Activated naive CD4-positive, alpha-beta T cell treated with anti-CD3 and anti-CD28 coated beads for 36 hours (primary cell): ENCODE measurements at regions not wholly inside any gene's neighbourhood (a gene's known extent, or its start where the extent isn't known, plus 50 kb on each side); places are given as distances from the start of the nearest gene placed in this dataset.
"Not testable (repeated sequence)": the region's sequence is repeated elsewhere in the genome, so short reads cannot be mapped to it uniquely, and the experiment has no call there.

Experiments used
- CTCF ChIA-PET: fragments of 350-600 bp; sonication (Branson Sonifier 250); formaldehyde crosslinking; loops from one replicate; lab custom pipeline; 2021; ENCODE audit warnings: antibody characterized with exemption; lab: Charles Lee
- DNase-seq: peaks from one replicate; pipeline ENCODE4 v3.0.0-alpha.2; 2020
- H3K27ac Mint-ChIP-seq: one replicate; pipeline ENCODE4 v1.8.0; 2021; ENCODE audit warnings: mild to moderate bottlenecking, mixed read lengths
- H3K27me3 Mint-ChIP-seq: one replicate; pipeline ENCODE4 v1.8.0; 2021; ENCODE audit warnings: low read depth, mixed read lengths
- H3K36me3 Mint-ChIP-seq: one replicate; pipeline ENCODE4 v1.8.0; 2021; ENCODE audit warnings: low read depth, mixed read lengths
- H3K4me1 Mint-ChIP-seq: one replicate; pipeline ENCODE4 v1.8.0; 2021; ENCODE audit warnings: low read depth, mixed read lengths
- H3K4me3 Mint-ChIP-seq: one replicate; pipeline ENCODE4 v1.8.0; 2021; ENCODE audit warnings: mild to moderate bottlenecking, moderate library complexity, mixed read lengths
- H3K9me3 Mint-ChIP-seq: one replicate; pipeline ENCODE4 v1.8.0; 2021; ENCODE audit warnings: mixed read lengths
- intact Hi-C: fragments of 100-400 bp; cut with micrococcal nuclease; formaldehyde crosslinking; loops from one replicate; pipeline ENCODE4 v1.15.1; 2023

GRCh38 chr5:116858705-116859333 is 284.2 kb upstream of the SEMA6A start:
- H3K27me3 Mint-ChIP-seq = peaks cover 2% of the 10 kb centered on the region
- H3K36me3 Mint-ChIP-seq = no peaks in the 10 kb centered on the region
- no peak overlapping the region for H3K27ac Mint-ChIP-seq
- CTCF ChIA-PET = no interaction called here
- no peak overlapping the region for H3K4me3 Mint-ChIP-seq
- no peaks in the 10 kb centered on the region for H3K4me1 Mint-ChIP-seq
- DNase-seq = no peak
- intact Hi-C loops = no loop called here
- no peaks in the 10 kb centered on the region for H3K9me3 Mint-ChIP-seq

- H3K4me3 Mint-ChIP-seq, H3K36me3 Mint-ChIP-seq, H3K4me1 Mint-ChIP-seq, DNase-seq, CTCF ChIA-PET, intact Hi-C loops, H3K27me3 Mint-ChIP-seq, H3K9me3 Mint-ChIP-seq, H3K27ac Mint-ChIP-seq: not testable (repeated sequence)
Measured at GRCh38 chr5:116858020-116858419, 283.4 kb upstream of the SEMA6A start.

- H3K36me3 Mint-ChIP-seq = no peaks in the 10 kb centered on the region
- DNase-seq = no peak
- no peaks in the 10 kb centered on the region for H3K4me1 Mint-ChIP-seq
- H3K27me3 Mint-ChIP-seq = no peaks in the 10 kb centered on the region
- CTCF ChIA-PET = no interaction called here
- H3K4me3 Mint-ChIP-seq = no peak overlapping the region
- no peaks in the 10 kb centered on the region for H3K9me3 Mint-ChIP-seq
- H3K27ac Mint-ChIP-seq = no peak overlapping the region
- intact Hi-C loops = no loop called here
Measured at GRCh38 chr5:116856271-116856670, 281.6 kb upstream of the SEMA6A start.

- CTCF ChIA-PET = no interaction called here
- no peak overlapping the region for H3K27ac Mint-ChIP-seq
- no peaks in the 10 kb centered on the region for H3K9me3 Mint-ChIP-seq
- no peak for DNase-seq
- no peaks in the 10 kb centered on the region for H3K4me1 Mint-ChIP-seq
- no peaks in the 10 kb centered on the region for H3K36me3 Mint-ChIP-seq
- no peak overlapping the region for H3K4me3 Mint-ChIP-seq
- no peaks in the 10 kb centered on the region for H3K27me3 Mint-ChIP-seq
- intact Hi-C loops = no loop called here
Measured at GRCh38 chr5:116853992-116854391, 279.4 kb upstream of the SEMA6A start.

- Mint-ChIP-seq H3K4me1 (no peaks in the 10 kb centered on the region), H3K4me3 (no peak overlapping the region), H3K27me3 (no peaks in the 10 kb centered on the region), H3K36me3 (no peaks in the 10 kb centered on the region), H3K27ac (no peak overlapping the region), H3K9me3 (peaks cover 4% of the 10 kb centered on the region)
- CTCF ChIA-PET = no interaction called here
- intact Hi-C loops = no loop called here
- DNase-seq = no peak
Measured at GRCh38 chr5:116848954-116849581, 274.4 kb upstream of the SEMA6A start.

- no peaks in the 10 kb centered on the region for H3K36me3 Mint-ChIP-seq
- DNase-seq = no peak
- peaks cover 4% of the 10 kb centered on the region for H3K9me3 Mint-ChIP-seq
- CTCF ChIA-PET = no interaction called here
- no peak overlapping the region for H3K27ac Mint-ChIP-seq
- H3K4me1 Mint-ChIP-seq = no peaks in the 10 kb centered on the region
- H3K27me3 Mint-ChIP-seq = no peaks in the 10 kb centered on the region
- no peak overlapping the region for H3K4me3 Mint-ChIP-seq
- intact Hi-C loops = no loop called here
Measured at GRCh38 chr5:116847960-116848359, 273.3 kb upstream of the SEMA6A start.

GRCh38 chr5:116844015-116844414 is 269.4 kb upstream of the SEMA6A start:
- Mint-ChIP-seq H3K4me1 (no peaks in the 10 kb centered on the region), H3K27ac (no peak overlapping the region), H3K9me3 (peaks cover 5% of the 10 kb centered on the region), H3K27me3 (no peaks in the 10 kb centered on the region), H3K36me3 (no peaks in the 10 kb centered on the region), H3K4me3 (no peak overlapping the region)
- no peak for DNase-seq
- intact Hi-C loops = no loop called here
- CTCF ChIA-PET = no interaction called here

GRCh38 chr5:116842514-116842961 is 267.9 kb upstream of the SEMA6A start:
- Mint-ChIP-seq H3K27me3 (no peaks in the 10 kb centered on the region), H3K27ac (no peak overlapping the region), H3K4me1 (no peaks in the 10 kb centered on the region), H3K9me3 (peaks cover 5% of the 10 kb centered on the region), H3K36me3 (no peaks in the 10 kb centered on the region), H3K4me3 (no peak overlapping the region)
- CTCF ChIA-PET = no interaction called here
- intact Hi-C loops = no loop called here
- no peak for DNase-seq

- CTCF ChIA-PET = no interaction called here
- H3K27ac Mint-ChIP-seq = no peak overlapping the region
Measured at GRCh38 chr5:116841734-116842133, 267.1 kb upstream of the SEMA6A start.

GRCh38 chr5:116838011-116838536 is 263.5 kb upstream of the SEMA6A start:
- H3K4me3 Mint-ChIP-seq = no peak overlapping the region
- H3K27ac Mint-ChIP-seq = no peak overlapping the region
- intact Hi-C loops = no loop called here
- H3K36me3 Mint-ChIP-seq = no peaks in the 10 kb centered on the region
- CTCF ChIA-PET = no interaction called here
- H3K27me3 Mint-ChIP-seq = peaks cover 3% of the 10 kb centered on the region
- H3K4me1 Mint-ChIP-seq = no peaks in the 10 kb centered on the region
- DNase-seq = no peak
- H3K9me3 Mint-ChIP-seq = peaks cover 2% of the 10 kb centered on the region

More at GRCh38 chr5:116841734-116842133, 267.1 kb upstream of the SEMA6A start:
- intact Hi-C loops = no loop called here
- H3K4me3 Mint-ChIP-seq = no peak overlapping the region
- peaks cover 3% of the 10 kb centered on the region for H3K27me3 Mint-ChIP-seq
- DNase-seq = no peak
- no peaks in the 10 kb centered on the region for H3K4me1 Mint-ChIP-seq
- H3K9me3 Mint-ChIP-seq = peaks cover 5% of the 10 kb centered on the region
- H3K36me3 Mint-ChIP-seq = no peaks in the 10 kb centered on the region

- H3K36me3 Mint-ChIP-seq = no peaks in the 10 kb centered on the region
- no peak overlapping the region for H3K27ac Mint-ChIP-seq
- CTCF ChIA-PET = no interaction called here
- H3K9me3 Mint-ChIP-seq = no peaks in the 10 kb centered on the region
- peaks cover 3% of the 10 kb centered on the region for H3K27me3 Mint-ChIP-seq
- H3K4me1 Mint-ChIP-seq = no peaks in the 10 kb centered on the region
- no peak overlapping the region for H3K4me3 Mint-ChIP-seq
- no peak for DNase-seq
- intact Hi-C loops = no loop called here
Measured at GRCh38 chr5:116834796-116835515, 260.3 kb upstream of the SEMA6A start.

- H3K27me3 Mint-ChIP-seq = no peaks in the 10 kb centered on the region
- CTCF ChIA-PET = no interaction called here
- no peaks in the 10 kb centered on the region for H3K4me1 Mint-ChIP-seq
- H3K36me3 Mint-ChIP-seq = no peaks in the 10 kb centered on the region
- H3K4me3 Mint-ChIP-seq = no peak overlapping the region
- H3K27ac Mint-ChIP-seq = no peak overlapping the region
- DNase-seq = no peak
- intact Hi-C loops = no loop called here
- no peaks in the 10 kb centered on the region for H3K9me3 Mint-ChIP-seq
Measured at GRCh38 chr5:116830079-116830478, 255.5 kb upstream of the SEMA6A start.

- CTCF ChIA-PET = no interaction called here
- no peaks in the 10 kb centered on the region for H3K36me3 Mint-ChIP-seq
- no peaks in the 10 kb centered on the region for H3K27me3 Mint-ChIP-seq
- no peaks in the 10 kb centered on the region for H3K4me1 Mint-ChIP-seq
- no peak overlapping the region for H3K4me3 Mint-ChIP-seq
- H3K27ac Mint-ChIP-seq = no peak overlapping the region
- no peak for DNase-seq
- intact Hi-C loops = no loop called here
- H3K9me3 Mint-ChIP-seq = no peaks in the 10 kb centered on the region
Measured at GRCh38 chr5:116827078-116827477, 252.5 kb upstream of the SEMA6A start.
